GM12878 (cell line): ENCODE measurements at regions not wholly inside any gene's neighbourhood (a gene's known extent, or its start where the extent isn't known, plus 50 kb on each side); places are given as distances from the start of the nearest gene placed in this dataset.

Source experiments
- ATAC-seq: fragments of 200-7000 bp; cut with Tn5 transposase; 3 replicates; pipeline ENCODE4 v1.9.1; 2020; ENCODE audit warnings: mild to moderate bottlenecking, moderate library complexity
- BruUV-seq: library from RNA; stranded (reverse); fragments of 400-500 nt; replicated peaks from 2 replicates; lab custom pipeline; 2021; lab: Mats Ljungman, UMichigan
- CTCF ChIA-PET: fragments of 300-600 bp; sonication (Branson Sonifier 250); formaldehyde crosslinking; extraction: SDS; loops from one replicate; lab custom pipeline; 2021; ENCODE audit warnings: inconsistent platforms; lab: Yijun Ruan, JAX
- POLR2A ChIA-PET: fragments of 350-600 bp; formaldehyde crosslinking; extraction: SDS; loops from one replicate; lab custom pipeline; 2021; ENCODE audit warnings: inconsistent platforms; lab: Charles Lee
- RAD21 ChIA-PET: fragments of 300-600 bp; sonication (Branson Sonifier 250); formaldehyde crosslinking; loops from one replicate; lab custom pipeline; 2023; ENCODE audit warnings: antibody characterized with exemption; ENCODE audit not compliant: unreplicated experiment; lab: Charles Lee
- SMC1A ChIA-PET: fragments of 300-600 bp; sonication (Branson Sonifier 250); formaldehyde crosslinking; loops from one replicate; lab custom pipeline; 2023; ENCODE audit not compliant: unreplicated experiment, uncharacterized antibody; lab: Charles Lee
- DNase-seq: peaks from one replicate; pipeline ENCODE4 v3.0.0-alpha.2; 2011; ENCODE audit warnings: low read depth, low spot score
- FAIRE-seq: peaks from 3 replicates; lab custom pipeline; 2011; peaks lifted over from hg19 to GRCh38; lab: Jason Lieb, UNC
- H2AFZ ChIP-seq: 2 replicates; pipeline ENCODE4 v1.6.0; 2011; ENCODE audit warnings: low read depth, low read length, control low read depth; ENCODE audit not compliant: control insufficient read depth
- H3K27ac ChIP-seq: 2 replicates; pipeline ENCODE4 v1.5.1; 2011; ENCODE audit warnings: control low read depth; ENCODE audit not compliant: control insufficient read depth, insufficient read depth
- H3K27me3 ChIP-seq, 2 experiments: replicated peaks in 1 of 2; 2 replicates each; pipeline versions ENCODE4 v1.6.0 to v1.6.1; 2011; ENCODE audit warnings: low read length in 1 of 2; ENCODE audit not compliant: control insufficient read depth in 2 of 2, insufficient read depth in 2 of 2
- H3K36me3 ChIP-seq, 2 experiments: 2 replicates each; pipeline ENCODE4 v1.5.1; 2011; ENCODE audit warnings: low read length in 1 of 2; ENCODE audit not compliant: control insufficient read depth in 2 of 2, insufficient read depth in 2 of 2
- H3K4me1 ChIP-seq: 2 replicates; pipeline ENCODE4 v1.6.1; 2011; ENCODE audit warnings: mild to moderate bottlenecking, low read length, moderate library complexity, mixed read lengths; ENCODE audit not compliant: control insufficient read depth, insufficient read depth
- H3K4me2 ChIP-seq: 2 replicates; pipeline ENCODE4 v1.6.0; 2011; ENCODE audit warnings: control low read depth; ENCODE audit not compliant: control insufficient read depth, insufficient read depth
- H3K4me3 ChIP-seq: fragments of 200-600 bp; sonication (generic); 2 replicates; pipeline ENCODE4 v1.5.1; 2016
- H3K79me2 ChIP-seq: 2 replicates; pipeline ENCODE4 v1.6.0; 2011; ENCODE audit warnings: low read length; ENCODE audit not compliant: control insufficient read depth, insufficient read depth
- H3K9ac ChIP-seq: 2 replicates; pipeline ENCODE4 v1.8.0; 2011; ENCODE audit warnings: low read length, control low read depth, mixed read lengths; ENCODE audit not compliant: control insufficient read depth, insufficient read depth
- H3K9me3 ChIP-seq: replicated peaks from 3 replicates; pipeline ENCODE4 v1.5.1; 2011; ENCODE audit warnings: mild to moderate bottlenecking, low read length; ENCODE audit not compliant: control insufficient read depth, insufficient read depth
- H4K20me1 ChIP-seq: 2 replicates; pipeline ENCODE4 v1.6.0; 2011; ENCODE audit not compliant: control insufficient read depth, insufficient read depth
- BMI1 ChIP-seq: fragments of 450-650 bp; IDR thresholded peaks from 2 replicates; pipeline ENCODE4 v1.6.1; 2016; ENCODE audit warnings: mild to moderate bottlenecking, moderate library complexity, borderline replicate concordance
- EGR1 ChIP-seq, 2 experiments: IDR thresholded peaks; 1 replicate in 1 of 2; 2 replicates in 1 of 2; pipeline ENCODE4 v1.6.1; 2011 to 2012; ENCODE audit warnings: low read depth in 2 of 2, low read length in 2 of 2, borderline replicate concordance in 1 of 2, mild to moderate bottlenecking in 1 of 2, moderate library complexity in 1 of 2
- ESRRA ChIP-seq: IDR thresholded peaks from 2 replicates; pipeline ENCODE4 v1.6.1; 2012; ENCODE audit warnings: mild to moderate bottlenecking, low read length, improper control_type of control experiment
- GABPA ChIP-seq: IDR thresholded peaks from 2 replicates; pipeline ENCODE4 v1.6.1; 2014; ENCODE audit warnings: antibody characterized with exemption, low read depth, mild to moderate bottlenecking, inconsistent platforms
- HDGF ChIP-seq: fragments of 450-650 bp; IDR thresholded peaks from 2 replicates; pipeline ENCODE4 v1.6.1; 2016; ENCODE audit warnings: antibody characterized with exemption
- JUNB ChIP-seq: IDR thresholded peaks from 2 replicates; pipeline ENCODE4 v1.6.1; 2016; ENCODE audit warnings: antibody characterized with exemption, mild to moderate bottlenecking
- KAT2A ChIP-seq: conservative IDR thresholded peaks from 2 replicates; pipeline ENCODE4 v1.6.1; 2011; ENCODE audit warnings: low read depth, low read length; ENCODE audit not compliant: control insufficient read depth
- POLR2AphosphoS5 ChIP-seq: IDR thresholded peaks from 2 replicates; pipeline ENCODE4 v1.6.1; 2011; ENCODE audit warnings: mild to moderate bottlenecking, low read length, inconsistent platforms
- RFX5 ChIP-seq: IDR thresholded peaks from 2 replicates; pipeline ENCODE4 v1.6.1; 2011; ENCODE audit warnings: low read depth, low read length, improper control_type of control experiment
- SUZ12 ChIP-seq: fragments of 200-600 bp; sonication (generic); IDR thresholded peaks from one replicate; pipeline ENCODE4 v1.6.1; 2018; ENCODE audit warnings: antibody characterized with exemption, mild to moderate bottlenecking; ENCODE audit not compliant: unreplicated experiment
- TARDBP ChIP-seq: IDR thresholded peaks from 2 replicates; pipeline ENCODE4 v1.6.1; 2016; ENCODE audit warnings: borderline replicate concordance
- YY1 ChIP-seq: IDR thresholded peaks from 2 replicates; pipeline ENCODE4 v1.6.1; 2011; ENCODE audit warnings: low read depth, mild to moderate bottlenecking, low read length
- ZNF217 ChIP-seq: fragments of 450-650 bp; IDR thresholded peaks from 2 replicates; pipeline ENCODE4 v1.6.1; 2017; ENCODE audit warnings: antibody characterized with exemption, mild to moderate bottlenecking
- ZNF274 ChIP-seq: IDR thresholded peaks from one replicate; pipeline ENCODE4 v1.8.0; 2011; ENCODE audit not compliant: insufficient read length, insufficient read depth
- WGBS: methylation state at CpG from one replicate; pipeline ENCODE4 v1.1.6; 2016; ENCODE audit warnings: low lambda C conversion rate; ENCODE audit not compliant: insufficient replicate concordance, insufficient coverage; ENCODE audit errors: missing lambda C conversion rate; 5-methylcytosine and 5-hydroxymethylcytosine counted together
- in situ Hi-C: fragments of 300-500 bp; cut with MboI; formaldehyde crosslinking; loops from 9 replicates; pipeline ENCODE4 v1.14.3; 2018; ENCODE audit warnings: mixed read lengths
- intact Hi-C: fragments of 100-400 bp; cut with micrococcal nuclease; formaldehyde crosslinking; loops from one replicate; pipeline ENCODE4 v1.14.2; 2022; ENCODE audit not compliant: unreplicated experiment

GRCh38 chr15:24865303-24865702, 89.5 kb upstream of the SNRPN start:
- Histone ChIP-seq H3K36me3 (no peaks in the 10 kb centered on the region), H3K4me3 (no peak overlapping the region), H4K20me1 (no peaks in the 10 kb centered on the region), H3K27me3 (no peaks in the 10 kb centered on the region), H3K4me1 (no peaks in the 10 kb centered on the region), H3K27ac (no peak overlapping the region), H3K4me2 (no peak overlapping the region), H3K9me3 (no peaks in the 10 kb centered on the region; the same call in 2 of the 3 replicates), H3K79me2 (no peaks in the 10 kb centered on the region), H2AFZ (no peak overlapping the region), H3K9ac (no peak overlapping the region)
- intact Hi-C loops, result no loop called here
- POLR2A ChIA-PET, result no interaction called here
- SMC1A ChIA-PET, result no interaction called here
- WGBS, result 33% methylated on average over 4 of the region's 4 CpGs
- BruUV-seq, result no TSS peak
- no peak for TF ChIP-seq GABPA
- no peak for TF ChIP-seq EGR1 (IDR thresholded peaks at IDR 0.05; ENCODE audit: borderline replicate concordance in 1 of 2, low read depth in 2 of 2, low read length in 2 of 2)
- TF ChIP-seq SUZ12, result no peak
- no peak for TF ChIP-seq RFX5
- TF ChIP-seq KAT2A, result no peak
- no peak for TF ChIP-seq POLR2AphosphoS5
- TF ChIP-seq TARDBP, result no peak
- no peak for TF ChIP-seq ZNF274
- TF ChIP-seq YY1, result no peak
- TF ChIP-seq ESRRA, result no peak
- TF ChIP-seq JUNB, result no peak
- no peak for TF ChIP-seq HDGF
- TF ChIP-seq BMI1, result no peak
- TF ChIP-seq ZNF217, result no peak
- in situ Hi-C loops, result no loop called here
- FAIRE-seq (no peak), ATAC-seq (no peak), DNase-seq (no peak)
- CTCF ChIA-PET, result no interaction called here
- RAD21 ChIA-PET, result no interaction called here
